ENCODE measurements at regions not wholly inside any gene's neighbourhood (a gene's known extent, or its start where the extent isn't known, plus 50 kb on each side); places are given as distances from the start of the nearest gene placed in this dataset.

DNA sequence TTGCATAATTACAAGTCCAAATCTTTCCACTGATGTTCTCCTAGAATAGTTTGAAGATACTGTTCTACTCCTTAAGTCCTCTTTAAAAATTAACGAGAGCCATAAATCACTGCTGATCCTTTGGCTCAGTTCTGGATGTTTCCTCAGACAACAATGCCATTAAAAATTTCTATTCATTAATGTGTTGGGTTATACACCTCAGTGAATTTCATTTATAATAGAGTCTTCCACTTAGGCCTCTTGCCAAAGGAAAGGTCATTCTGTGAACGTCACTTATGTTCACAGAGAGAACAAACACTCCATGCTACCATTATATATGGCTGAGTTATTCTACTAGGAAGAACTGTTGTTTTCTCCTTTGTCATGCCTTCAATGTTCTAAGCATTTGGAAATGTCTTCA is 1472.3 kb upstream of the CELF4 start:
- no peaks in the 10 kb centered on the region for H3K9me3 ChIP-seq (ENCODE audit: insufficient read depth in 2 of 2, low read depth in 1 of 2, low read length in 1 of 2)
- DNase-seq (ENCODE audit: low read depth in 1 of 2, low spot score in 2 of 2) (no peak), FAIRE-seq (no peak)
- H2BK15ac ChIP-seq (ENCODE audit: low read length), result no peak overlapping the region
- H3K9ac ChIP-seq (replicated peaks in 1 of 4; ENCODE audit: extremely low read depth in 1 of 4, low read depth in 3 of 4, low read length in 3 of 4), result no peak overlapping the region
- H3K4me1 ChIP-seq (replicated peaks in 1 of 4; ENCODE audit: control insufficient read depth in 3 of 4, insufficient read depth in 4 of 4, low read length in 3 of 4), result no peaks in the 10 kb centered on the region
- no peak overlapping the region for H2BK5ac ChIP-seq (ENCODE audit: low read depth, low read length)
- H3K23ac ChIP-seq (ENCODE audit: insufficient read length), result no peak overlapping the region
- no peak overlapping the region for H3K27ac ChIP-seq (ENCODE audit: low read depth, low read length)
- H3K56ac ChIP-seq (replicated peaks; ENCODE audit: insufficient read length, low read depth, low read length), result no peak overlapping the region
- H4K91ac ChIP-seq (replicated peaks; ENCODE audit: insufficient read length, low read length), result no peak overlapping the region
- no peak overlapping the region for H3K18ac ChIP-seq (ENCODE audit: extremely low read depth, low read length)
- H3K36me3 ChIP-seq (ENCODE audit: control insufficient read depth in 2 of 4, insufficient read depth in 4 of 4, low read length in 3 of 4), result no peaks in the 10 kb centered on the region
- H2BK12ac ChIP-seq (ENCODE audit: low read depth, low read length), result no peak overlapping the region
- H3K27me3 ChIP-seq (replicated peaks in 1 of 4; ENCODE audit: control insufficient read depth in 3 of 4, extremely low read depth in 1 of 4, insufficient read depth in 3 of 4, low read length in 3 of 4), result no peaks in the 10 kb centered on the region
- no peaks in the 10 kb centered on the region for H4K20me1 ChIP-seq (replicated peaks in 1 of 2; ENCODE audit: control insufficient read depth in 1 of 2, insufficient read depth in 2 of 2, low read length in 2 of 2)
- H3K4me2 ChIP-seq (ENCODE audit: insufficient read depth in 1 of 2, low read depth in 2 of 2, low read length in 2 of 2), result no peak overlapping the region
- H2BK120ac ChIP-seq (replicated peaks; ENCODE audit: low read depth, low read length), result no peak overlapping the region
- H3K79me2 ChIP-seq (ENCODE audit: control insufficient read depth in 1 of 2, insufficient read depth in 2 of 2, low read length in 2 of 2), result no peaks in the 10 kb centered on the region
- H2AFZ ChIP-seq (ENCODE audit: low read length), result no peak overlapping the region
- H3K4ac ChIP-seq (replicated peaks; ENCODE audit: insufficient read length, low read depth, low read length), result no peak overlapping the region
- H3K4me3 ChIP-seq (ENCODE audit: extremely low read depth in 1 of 4, insufficient read depth in 2 of 4, low read depth in 3 of 4, low read length in 4 of 4), result no peak overlapping the region
- ChIA-PET CTCF (ENCODE audit: partially characterized antibody) (interaction anchor here (0.6 kb wide), 1 partner anchor 8 kb away, joined by 3 read pairs; no protein-coding TSS in a partner anchor), POLR2A (ENCODE audit: partially characterized antibody) (no interaction called here)
- no peaks in the 10 kb centered on the region for H3K79me1 ChIP-seq (ENCODE audit: low read depth, low read length)
- no peak overlapping the region for H4K5ac ChIP-seq (ENCODE audit: insufficient read length, low read depth, low read length)
- H3K14ac ChIP-seq (ENCODE audit: insufficient read length), result no peak overlapping the region
- H3K23me2 ChIP-seq (ENCODE audit: low read depth, low read length), result no peaks in the 10 kb centered on the region; the same call in 1 of the 2 replicates
- 89% methylated on average over 2 of the region's 2 CpGs; no CpG with 5 or more reads in 1 of the 2 experiments for WGBS, 2 experiments (ENCODE audit: extremely low coverage in 1 of 2, insufficient coverage in 1 of 2, insufficient read length in 1 of 2, insufficient replicate concordance in 2 of 2, low coverage in 1 of 2, low lambda C conversion rate in 2 of 2, missing lambda C conversion rate in 1 of 2)
- H2BK20ac ChIP-seq (ENCODE audit: low read length), result no peak overlapping the region
- H4K8ac ChIP-seq (ENCODE audit: extremely low read depth, insufficient read depth, low read length), result no peak overlapping the region
- no peak overlapping the region for H2AK5ac ChIP-seq (ENCODE audit: low read depth, low read length)
- no peak for TF ChIP-seq EZH2 (IDR thresholded peaks at IDR 0.05; ENCODE audit: low read depth, low read length, severe bottlenecking)
- no peak for TF ChIP-seq SIRT6 (IDR thresholded peaks at IDR 0.05; ENCODE audit: low read length)
- TF ChIP-seq, protein P1, sequence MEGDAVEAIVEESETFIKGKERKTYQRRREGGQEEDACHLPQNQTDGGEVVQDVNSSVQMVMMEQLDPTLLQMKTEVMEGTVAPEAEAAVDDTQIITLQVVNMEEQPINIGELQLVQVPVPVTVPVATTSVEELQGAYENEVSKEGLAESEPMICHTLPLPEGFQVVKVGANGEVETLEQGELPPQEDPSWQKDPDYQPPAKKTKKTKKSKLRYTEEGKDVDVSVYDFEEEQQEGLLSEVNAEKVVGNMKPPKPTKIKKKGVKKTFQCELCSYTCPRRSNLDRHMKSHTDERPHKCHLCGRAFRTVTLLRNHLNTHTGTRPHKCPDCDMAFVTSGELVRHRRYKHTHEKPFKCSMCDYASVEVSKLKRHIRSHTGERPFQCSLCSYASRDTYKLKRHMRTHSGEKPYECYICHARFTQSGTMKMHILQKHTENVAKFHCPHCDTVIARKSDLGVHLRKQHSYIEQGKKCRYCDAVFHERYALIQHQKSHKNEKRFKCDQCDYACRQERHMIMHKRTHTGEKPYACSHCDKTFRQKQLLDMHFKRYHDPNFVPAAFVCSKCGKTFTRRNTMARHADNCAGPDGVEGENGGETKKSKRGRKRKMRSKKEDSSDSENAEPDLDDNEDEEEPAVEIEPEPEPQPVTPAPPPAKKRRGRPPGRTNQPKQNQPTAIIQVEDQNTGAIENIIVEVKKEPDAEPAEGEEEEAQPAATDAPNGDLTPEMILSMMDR (IDR thresholded peaks at IDR 0.05; ENCODE audit: control extremely low read depth in 1 of 3, insufficient read depth in 1 of 3, low read depth in 1 of 3, low read length in 3 of 3), result no peak
- no peak for TF ChIP-seq ASH2L (IDR thresholded peaks at IDR 0.05; ENCODE audit: low read length)
- TF ChIP-seq SRF (IDR thresholded peaks at IDR 0.05; ENCODE audit: low read depth, low read length), result no peak
- no peak for TF ChIP-seq RAD21 (IDR thresholded peaks at IDR 0.05 in 1 of 2, conservative IDR thresholded peaks at IDR 0.05 in 1 of 2; ENCODE audit: low read depth in 2 of 2, low read length in 2 of 2)
- TF ChIP-seq, protein P2, sequence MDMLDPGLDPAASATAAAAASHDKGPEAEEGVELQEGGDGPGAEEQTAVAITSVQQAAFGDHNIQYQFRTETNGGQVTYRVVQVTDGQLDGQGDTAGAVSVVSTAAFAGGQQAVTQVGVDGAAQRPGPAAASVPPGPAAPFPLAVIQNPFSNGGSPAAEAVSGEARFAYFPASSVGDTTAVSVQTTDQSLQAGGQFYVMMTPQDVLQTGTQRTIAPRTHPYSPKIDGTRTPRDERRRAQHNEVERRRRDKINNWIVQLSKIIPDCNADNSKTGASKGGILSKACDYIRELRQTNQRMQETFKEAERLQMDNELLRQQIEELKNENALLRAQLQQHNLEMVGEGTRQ (IDR thresholded peaks at IDR 0.05; ENCODE audit: low read length), result no peak
- no peak for TF ChIP-seq POLR2A (IDR thresholded peaks at IDR 0.05; ENCODE audit: control extremely low read depth in 1 of 2, low read depth in 2 of 2, low read length in 2 of 2)
- TF ChIP-seq KDM5A (IDR thresholded peaks at IDR 0.05; ENCODE audit: low read length), result no peak
- TF ChIP-seq CBX5 (IDR thresholded peaks at IDR 0.05; ENCODE audit: low read depth, low read length), result no peak
- no peak for TF ChIP-seq MAX (IDR thresholded peaks at IDR 0.05)

Measured in H1 (cell line).